CD14-positive monocyte (primary cell): ENCODE measurements at regions not wholly inside any gene's neighbourhood (a gene's known extent, or its start where the extent isn't known, plus 50 kb on each side); places are given as distances from the start of the nearest gene placed in this dataset.

ENCODE experiments used
- DNase-seq, 3 donors: peaks; one replicate each; pipeline ENCODE4 v3.0.0-alpha.2; 2011 to 2022
- H2AFZ ChIP-seq: 2 replicates; pipeline ENCODE4 v1.6.0; 2012; ENCODE audit warnings: mild to moderate bottlenecking, low read depth, low read length, inconsistent platforms; ENCODE audit not compliant: insufficient read depth, poor library complexity, severe bottlenecking
- H3K27ac ChIP-seq, 2 donors: 1 replicate in 1 of 2; 2 replicates in 1 of 2; pipeline ENCODE4 v1.5.1; 2012 to 2013; ENCODE audit warnings: low read length in 2 of 2, control low read depth in 1 of 2, inconsistent platforms in 1 of 2, low read depth in 1 of 2, mild to moderate bottlenecking in 1 of 2
- H3K27me3 ChIP-seq, 2 donors: one replicate each; pipeline versions ENCODE4 v1.6.0 to v1.6.1; 2011 to 2013; ENCODE audit warnings: low read length in 2 of 2; ENCODE audit not compliant: control insufficient read depth in 2 of 2, insufficient read depth in 2 of 2
- H3K36me3 ChIP-seq, 2 donors: replicated peaks in 1 of 2; 1 replicate in 1 of 2; 2 replicates in 1 of 2; pipeline versions ENCODE4 v1.5.1 to v1.6.1; 2012 to 2013; ENCODE audit warnings: low read length in 2 of 2, control low read depth in 1 of 2, inconsistent platforms in 1 of 2, mild to moderate bottlenecking in 1 of 2; ENCODE audit not compliant: insufficient read depth in 2 of 2, control insufficient read depth in 1 of 2
- H3K4me1 ChIP-seq, 2 donors: 1 replicate in 1 of 2; 2 replicates in 1 of 2; pipeline versions ENCODE4 v1.5.1 to v1.6.1; 2012 to 2013; ENCODE audit warnings: low read length in 2 of 2, control low read depth in 1 of 2, inconsistent platforms in 1 of 2, mild to moderate bottlenecking in 1 of 2, moderate library complexity in 1 of 2; ENCODE audit not compliant: insufficient read depth in 2 of 2, control insufficient read depth in 1 of 2
- H3K4me2 ChIP-seq: replicated peaks from 2 replicates; pipeline ENCODE3; 2012; ENCODE audit warnings: low read length, moderate library complexity, mild to moderate bottlenecking; ENCODE audit not compliant: poor library complexity, severe bottlenecking; ENCODE audit errors: extremely low read depth
- H3K4me3 ChIP-seq, 3 experiments: fragments of 200-600 bp in 1 of 3; sonication (generic) in 1 of 3; replicated peaks in 1 of 3; 1 replicate in 2 of 3; 2 replicates in 1 of 3; pipeline ENCODE4 v1.5.1; 2011 to 2013; ENCODE audit warnings: low read length in 3 of 3, mild to moderate bottlenecking in 3 of 3, control low read depth in 2 of 3, low read depth in 2 of 3, inconsistent platforms in 1 of 3, moderate library complexity in 1 of 3
- H3K79me2 ChIP-seq: 2 replicates; pipeline ENCODE4 v1.6.0; 2012; ENCODE audit warnings: mild to moderate bottlenecking, control low read depth, inconsistent platforms, low read length, moderate library complexity; ENCODE audit not compliant: insufficient read depth
- H3K9ac ChIP-seq: 2 replicates; pipeline ENCODE4 v1.6.0; 2017; ENCODE audit warnings: low read length, mild to moderate bottlenecking; ENCODE audit not compliant: insufficient read depth, poor library complexity, severe bottlenecking
- H3K9me3 ChIP-seq, 2 donors: replicated peaks in 1 of 2; 1 replicate in 1 of 2; 2 replicates in 1 of 2; pipeline versions ENCODE4 v1.5.1 to v1.6.1; 2012 to 2013; ENCODE audit warnings: low read length in 2 of 2, control low read depth in 1 of 2; ENCODE audit not compliant: control insufficient read depth in 1 of 2, insufficient read depth in 1 of 2
- H4K20me1 ChIP-seq: 2 replicates; pipeline ENCODE4 v1.6.0; 2012; ENCODE audit warnings: mild to moderate bottlenecking, low read length, control low read depth, moderate library complexity; ENCODE audit not compliant: insufficient read depth
- H3K27ac Mint-ChIP-seq, 7 donors: one replicate each; pipeline ENCODE4 v1.8.0; 2020; ENCODE audit warnings: mild to moderate bottlenecking in 7 of 7, mixed read lengths in 7 of 7, moderate library complexity in 6 of 7, inconsistent platforms in 2 of 7
- H3K27me3 Mint-ChIP-seq, 3 donors: one replicate each; pipeline ENCODE4 v1.8.0; 2021 to 2022; ENCODE audit warnings: low read depth in 3 of 3, mild to moderate bottlenecking in 3 of 3, mixed read lengths in 3 of 3, moderate library complexity in 3 of 3, inconsistent platforms in 1 of 3
- H3K36me3 Mint-ChIP-seq, 2 donors: one replicate each; pipeline ENCODE4 v1.8.0; 2020; ENCODE audit warnings: mixed read lengths in 2 of 2, inconsistent platforms in 1 of 2, mild to moderate bottlenecking in 1 of 2
- H3K4me1 Mint-ChIP-seq: one replicate; pipeline ENCODE4 v1.8.0; 2020; ENCODE audit warnings: mild to moderate bottlenecking, mixed read lengths
- H3K4me3 Mint-ChIP-seq, 2 donors: one replicate each; pipeline ENCODE4 v1.8.0; 2020; ENCODE audit warnings: mild to moderate bottlenecking in 2 of 2, mixed read lengths in 2 of 2, moderate library complexity in 1 of 2
- H3K9me3 Mint-ChIP-seq, 7 donors: one replicate each; pipeline ENCODE4 v1.8.0; 2020 to 2022; ENCODE audit warnings: mixed read lengths in 7 of 7, mild to moderate bottlenecking in 6 of 7, moderate library complexity in 6 of 7, inconsistent platforms in 2 of 7
- WGBS: methylation state at CpG from one replicate; pipeline ENCODE4 v1.1.5; 2013; ENCODE audit warnings: missing lambda C conversion rate; ENCODE audit not compliant: insufficient coverage; 5-methylcytosine and 5-hydroxymethylcytosine counted together
- intact Hi-C, 2 donors: fragments of 100-400 bp; cut with micrococcal nuclease; formaldehyde crosslinking; loops; one replicate each; pipeline versions ENCODE4 v1.15.0 to v1.15.1; 2023
- TF ChIP-seq, protein P1 (sequence below): fragments of 200-600 bp; IDR thresholded peaks from one replicate; pipeline ENCODE4 v1.8.0; 2022; ENCODE audit warnings: antibody characterized with exemption, mild to moderate bottlenecking

- Histone ChIP-seq H3K4me1 (no peaks in the 10 kb centered on the region), H3K79me2 (no peaks in the 10 kb centered on the region), H3K4me2 (no peak overlapping the region), H4K20me1 (no peaks in the 10 kb centered on the region), H3K36me3 (no peaks in the 10 kb centered on the region), H3K4me3 (no peak overlapping the region), H3K27ac (no peak overlapping the region), H2AFZ (no peak overlapping the region), H3K9ac (no peak overlapping the region), H3K9me3 (peaks cover 0 to 7% of the 10 kb centered on the region in 2 donors), H3K27me3 (no peaks in the 10 kb centered on the region)
- WGBS: no CpG with 5 or more reads among the region's 3 CpGs
- intact Hi-C loops: no loop called here
- no peak overlapping the region for H3K27ac Mint-ChIP-seq
- DNase-seq: no peak
- H3K4me1 Mint-ChIP-seq: no peaks in the 10 kb centered on the region
- TF ChIP-seq, protein P1, sequence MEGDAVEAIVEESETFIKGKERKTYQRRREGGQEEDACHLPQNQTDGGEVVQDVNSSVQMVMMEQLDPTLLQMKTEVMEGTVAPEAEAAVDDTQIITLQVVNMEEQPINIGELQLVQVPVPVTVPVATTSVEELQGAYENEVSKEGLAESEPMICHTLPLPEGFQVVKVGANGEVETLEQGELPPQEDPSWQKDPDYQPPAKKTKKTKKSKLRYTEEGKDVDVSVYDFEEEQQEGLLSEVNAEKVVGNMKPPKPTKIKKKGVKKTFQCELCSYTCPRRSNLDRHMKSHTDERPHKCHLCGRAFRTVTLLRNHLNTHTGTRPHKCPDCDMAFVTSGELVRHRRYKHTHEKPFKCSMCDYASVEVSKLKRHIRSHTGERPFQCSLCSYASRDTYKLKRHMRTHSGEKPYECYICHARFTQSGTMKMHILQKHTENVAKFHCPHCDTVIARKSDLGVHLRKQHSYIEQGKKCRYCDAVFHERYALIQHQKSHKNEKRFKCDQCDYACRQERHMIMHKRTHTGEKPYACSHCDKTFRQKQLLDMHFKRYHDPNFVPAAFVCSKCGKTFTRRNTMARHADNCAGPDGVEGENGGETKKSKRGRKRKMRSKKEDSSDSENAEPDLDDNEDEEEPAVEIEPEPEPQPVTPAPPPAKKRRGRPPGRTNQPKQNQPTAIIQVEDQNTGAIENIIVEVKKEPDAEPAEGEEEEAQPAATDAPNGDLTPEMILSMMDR: no peak
- H3K9me3 Mint-ChIP-seq: peaks cover 0 to 4% (median 0%) of the 10 kb centered on the region in 7 donors
- H3K36me3 Mint-ChIP-seq: no peaks in the 10 kb centered on the region
- H3K27me3 Mint-ChIP-seq: no peaks in the 10 kb centered on the region
- H3K4me3 Mint-ChIP-seq: no peak overlapping the region
Measured at GRCh38 chr11:24163146-24163545, 333.7 kb upstream of the LUZP2 start.

GRCh38 chr11:24163841-24164240 lies 333.0 kb upstream of the LUZP2 start:
- Histone ChIP-seq H2AFZ (no peak overlapping the region), H3K9me3 (peaks cover 0 to 7% of the 10 kb centered on the region in 2 donors), H3K4me3 (no peak overlapping the region), H3K4me1 (no peaks in the 10 kb centered on the region), H3K27me3 (no peaks in the 10 kb centered on the region), H3K4me2 (no peak overlapping the region), H3K79me2 (no peaks in the 10 kb centered on the region), H4K20me1 (no peaks in the 10 kb centered on the region), H3K27ac (no peak overlapping the region), H3K36me3 (no peaks in the 10 kb centered on the region), H3K9ac (no peak overlapping the region)
- TF ChIP-seq, protein P1: no peak
- no peak overlapping the region for H3K4me3 Mint-ChIP-seq
- no peaks in the 10 kb centered on the region for H3K4me1 Mint-ChIP-seq
- intact Hi-C loops: no loop called here
- no peaks in the 10 kb centered on the region for H3K36me3 Mint-ChIP-seq
- no peak for DNase-seq
- H3K27ac Mint-ChIP-seq: no peak overlapping the region
- no peaks in the 10 kb centered on the region for H3K27me3 Mint-ChIP-seq
- H3K9me3 Mint-ChIP-seq: peaks cover 0 to 4% (median 0%) of the 10 kb centered on the region in 7 donors
